Endodermal cell (in vitro differentiated cells): ENCODE measurements at regions not wholly inside any gene's neighbourhood (a gene's known extent, or its start where the extent isn't known, plus 50 kb on each side); places are given as distances from the start of the nearest gene placed in this dataset.
A peak's percentile ranks its signal among the peaks of the same experiment; 100 is the strongest.

Experiments used
- DNase-seq: peaks from one replicate; pipeline ENCODE4 v3.0.0-alpha.2; 2017
- H3K27ac ChIP-seq: 2 replicates; pipeline ENCODE4 v1.5.1; 2013; ENCODE audit warnings: mild to moderate bottlenecking, low read depth, low read length, moderate library complexity
- H3K27me3 ChIP-seq: 2 replicates; pipeline ENCODE4 v1.6.1; 2013; ENCODE audit warnings: mild to moderate bottlenecking, low read length, moderate library complexity; ENCODE audit not compliant: insufficient read depth, control insufficient read depth, poor library complexity, severe bottlenecking
- H3K36me3 ChIP-seq: 2 replicates; pipeline ENCODE4 v1.7.0; 2013; ENCODE audit warnings: mild to moderate bottlenecking, low read length, moderate library complexity; ENCODE audit not compliant: control insufficient read depth, insufficient read depth
- H3K4me1 ChIP-seq: one replicate; pipeline ENCODE4 v1.7.0; 2013; ENCODE audit warnings: low read length; ENCODE audit not compliant: control insufficient read depth, insufficient read depth
- H3K4me3 ChIP-seq: 2 replicates; pipeline ENCODE4 v1.5.1; 2013; ENCODE audit warnings: mild to moderate bottlenecking, low read length, moderate library complexity
- H3K9ac ChIP-seq: 2 replicates; pipeline ENCODE4 v1.6.1; 2013; ENCODE audit warnings: mild to moderate bottlenecking, low read length, moderate library complexity; ENCODE audit not compliant: poor library complexity, severe bottlenecking; ENCODE audit errors: extremely low read depth
- H3K9me3 ChIP-seq: 2 replicates; pipeline ENCODE4 v1.6.1; 2013; ENCODE audit warnings: mild to moderate bottlenecking, low read length, moderate library complexity; ENCODE audit not compliant: control insufficient read depth
- H3K27ac Mint-ChIP-seq: 2 replicates; pipeline ENCODE4 v1.8.0; 2020; ENCODE audit warnings: mixed read lengths
- H3K27me3 Mint-ChIP-seq: 2 replicates; pipeline ENCODE4 v1.8.0; 2021; ENCODE audit warnings: mild to moderate bottlenecking, mixed read lengths; ENCODE audit not compliant: insufficient read depth
- H3K36me3 Mint-ChIP-seq: 2 replicates; pipeline ENCODE4 v1.8.0; 2020; ENCODE audit warnings: low read depth, mixed read lengths
- H3K4me1 Mint-ChIP-seq: 2 replicates; pipeline ENCODE4 v1.8.0; 2020; ENCODE audit warnings: mixed read lengths
- H3K4me3 Mint-ChIP-seq: 2 replicates; pipeline ENCODE4 v1.8.0; 2020; ENCODE audit warnings: mild to moderate bottlenecking, moderate library complexity, mixed read lengths
- H3K9me3 Mint-ChIP-seq: 2 replicates; pipeline ENCODE4 v1.8.0; 2020; ENCODE audit warnings: mild to moderate bottlenecking, mixed read lengths
- WGBS, 2 experiments: methylation state at CpG; one replicate each; pipeline versions ENCODE4 v1.1.5 to v1.1.7; 2013; ENCODE audit warnings: missing lambda C conversion rate in 2 of 2, mixed read lengths in 1 of 2; ENCODE audit not compliant: insufficient coverage in 1 of 2, insufficient read length in 1 of 2; 5-methylcytosine and 5-hydroxymethylcytosine counted together
- TF ChIP-seq, protein P1 (sequence below): fragments of 200-600 bp; sonication (generic); conservative IDR thresholded peaks from 2 replicates; pipeline ENCODE4 v1.5.0; 2021; ENCODE audit warnings: antibody characterized with exemption, mild to moderate bottlenecking

DNA sequence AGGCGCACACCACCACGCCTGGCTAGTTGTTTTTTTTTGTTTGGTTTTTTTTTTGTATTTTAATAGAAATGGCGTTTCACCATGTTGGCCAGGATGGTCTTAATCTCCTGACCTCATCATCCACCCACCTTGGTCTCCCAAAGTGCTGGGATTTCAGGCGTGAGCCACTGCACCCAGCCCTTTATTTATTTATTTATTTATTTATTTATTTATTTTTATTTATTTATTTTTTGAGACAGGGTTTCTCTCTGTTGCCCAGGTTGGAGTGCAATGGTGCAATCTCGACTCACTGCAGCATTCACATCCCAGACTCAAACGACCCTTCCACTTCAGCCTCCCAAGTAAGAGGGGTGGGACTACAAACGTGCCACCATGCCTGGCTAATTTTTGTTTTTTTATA lies 63.0 kb upstream of the ADAMTSL1 start:
- no peaks in the 10 kb centered on the region for H3K36me3 ChIP-seq
- no peaks in the 10 kb centered on the region for H3K27me3 ChIP-seq
- H3K9me3 ChIP-seq, result no peaks in the 10 kb centered on the region
- H3K36me3 Mint-ChIP-seq, result no peaks in the 10 kb centered on the region
- no peaks in the 10 kb centered on the region for H3K27me3 Mint-ChIP-seq
- H3K9me3 Mint-ChIP-seq, result no peaks in the 10 kb centered on the region
- no peak overlapping the region for H3K27ac ChIP-seq
- no peak overlapping the region for H3K9ac ChIP-seq
- no peak for DNase-seq
- no peak overlapping the region for H3K4me3 Mint-ChIP-seq
- WGBS, 2 experiments, result 92 to 96% methylated on average over 3 to 6 of the region's 7 CpGs
- H3K4me1 ChIP-seq, result no peaks in the 10 kb centered on the region
- H3K4me1 Mint-ChIP-seq, result no peaks in the 10 kb centered on the region
- H3K27ac Mint-ChIP-seq, result no peak overlapping the region
- H3K4me3 ChIP-seq, result no peak overlapping the region
- TF ChIP-seq, protein P1, sequence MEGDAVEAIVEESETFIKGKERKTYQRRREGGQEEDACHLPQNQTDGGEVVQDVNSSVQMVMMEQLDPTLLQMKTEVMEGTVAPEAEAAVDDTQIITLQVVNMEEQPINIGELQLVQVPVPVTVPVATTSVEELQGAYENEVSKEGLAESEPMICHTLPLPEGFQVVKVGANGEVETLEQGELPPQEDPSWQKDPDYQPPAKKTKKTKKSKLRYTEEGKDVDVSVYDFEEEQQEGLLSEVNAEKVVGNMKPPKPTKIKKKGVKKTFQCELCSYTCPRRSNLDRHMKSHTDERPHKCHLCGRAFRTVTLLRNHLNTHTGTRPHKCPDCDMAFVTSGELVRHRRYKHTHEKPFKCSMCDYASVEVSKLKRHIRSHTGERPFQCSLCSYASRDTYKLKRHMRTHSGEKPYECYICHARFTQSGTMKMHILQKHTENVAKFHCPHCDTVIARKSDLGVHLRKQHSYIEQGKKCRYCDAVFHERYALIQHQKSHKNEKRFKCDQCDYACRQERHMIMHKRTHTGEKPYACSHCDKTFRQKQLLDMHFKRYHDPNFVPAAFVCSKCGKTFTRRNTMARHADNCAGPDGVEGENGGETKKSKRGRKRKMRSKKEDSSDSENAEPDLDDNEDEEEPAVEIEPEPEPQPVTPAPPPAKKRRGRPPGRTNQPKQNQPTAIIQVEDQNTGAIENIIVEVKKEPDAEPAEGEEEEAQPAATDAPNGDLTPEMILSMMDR, result no peak

DNA sequence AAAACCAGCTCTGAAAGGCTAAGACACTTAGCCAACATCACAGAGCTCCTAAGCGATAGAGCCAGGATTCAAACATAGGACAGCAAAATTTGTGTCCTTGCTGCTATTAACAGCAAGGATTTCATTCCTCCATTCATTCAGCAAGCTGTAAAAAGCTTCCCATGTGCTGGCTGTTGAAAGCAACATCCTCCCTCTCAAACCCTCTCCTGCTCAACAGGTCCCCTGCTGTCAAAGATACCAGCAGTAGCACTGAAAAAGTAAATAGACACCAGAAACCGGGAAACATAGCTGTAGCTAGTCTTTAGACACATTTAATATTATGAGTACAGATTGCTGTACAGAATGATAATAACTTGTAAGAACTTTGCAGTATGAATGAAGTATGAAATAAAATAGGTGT lies 52.6 kb upstream of the ADAMTSL1 start:
- Histone ChIP-seq H3K27me3 (no peaks in the 10 kb centered on the region), H3K27ac (no peak overlapping the region), H3K9ac (no peak overlapping the region), H3K9me3 (no peaks in the 10 kb centered on the region), H3K4me1 (peaks cover 13% of the 10 kb centered on the region), H3K36me3 (no peaks in the 10 kb centered on the region), H3K4me3 (no peak overlapping the region)
- Mint-ChIP-seq H3K36me3 (no peaks in the 10 kb centered on the region), H3K4me3 (no peak overlapping the region), H3K27me3 (no peaks in the 10 kb centered on the region), H3K27ac (no peak overlapping the region), H3K4me1 (peaks cover 30% of the 10 kb centered on the region), H3K9me3 (no peaks in the 10 kb centered on the region)
- TF ChIP-seq, protein P1, result no peak
- WGBS, 2 experiments, result 40 to 64% methylated on average over 1 to 2 of the region's 2 CpGs
- DNase-seq, result peak; percentile 55

DNA sequence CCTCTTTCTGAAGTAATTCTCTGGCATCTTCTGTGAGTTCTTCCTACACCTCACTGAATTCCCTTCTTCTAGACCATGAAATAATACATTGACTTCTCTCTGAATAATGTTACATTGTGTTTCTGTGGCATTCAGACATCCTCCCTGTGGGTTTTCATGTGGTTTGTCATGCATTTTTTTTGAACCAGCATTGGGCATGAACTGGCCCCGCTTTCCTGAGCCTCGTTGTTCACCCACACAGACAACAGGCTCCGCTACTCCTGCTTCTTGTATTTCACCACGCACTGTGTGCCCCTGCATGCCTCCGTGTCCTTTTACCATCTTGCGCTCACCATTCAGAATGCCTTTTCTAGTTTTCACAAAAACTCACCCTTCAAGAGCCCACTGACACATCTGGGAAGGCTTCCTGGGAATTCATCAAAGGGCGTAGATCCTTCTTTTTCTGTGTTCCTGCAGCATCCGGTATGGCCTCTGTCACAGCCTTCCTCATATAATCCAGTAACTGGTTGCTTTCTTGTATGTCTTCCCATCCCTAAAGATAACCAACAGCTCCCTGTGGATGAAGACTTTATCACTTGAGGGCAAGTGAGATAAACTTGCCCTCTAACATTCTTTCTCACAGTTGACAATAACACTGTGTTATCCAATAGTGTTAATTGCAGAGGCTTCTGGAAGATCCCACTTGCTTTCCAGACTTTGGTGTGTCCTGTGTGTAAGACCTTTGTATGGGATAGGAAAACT lies 51.5 kb upstream of the ADAMTSL1 start:
- H3K4me1 Mint-ChIP-seq, result peaks cover 30% of the 10 kb centered on the region
- H3K9me3 Mint-ChIP-seq, result no peaks in the 10 kb centered on the region
- TF ChIP-seq, protein P1, result no peak
- H3K27ac ChIP-seq, result no peak overlapping the region
- 84 to 85% methylated on average over 8 of the region's 8 CpGs for WGBS, 2 experiments
- H3K4me3 Mint-ChIP-seq, result no peak overlapping the region
- H3K4me3 ChIP-seq, result no peak overlapping the region
- H3K27me3 Mint-ChIP-seq, result no peaks in the 10 kb centered on the region
- no peaks in the 10 kb centered on the region for H3K36me3 ChIP-seq
- no peaks in the 10 kb centered on the region for H3K9me3 ChIP-seq
- DNase-seq, result no peak
- no peaks in the 10 kb centered on the region for H3K27me3 ChIP-seq
- H3K27ac Mint-ChIP-seq, result peak overlapping the region; percentile 9
- peaks cover 13% of the 10 kb centered on the region for H3K4me1 ChIP-seq
- no peak overlapping the region for H3K9ac ChIP-seq
- H3K36me3 Mint-ChIP-seq, result no peaks in the 10 kb centered on the region
